Fibroblast of skin of left quadriceps (primary cell): ENCODE measurements at regions not wholly inside any gene's neighbourhood (a gene's known extent, or its start where the extent isn't known, plus 50 kb on each side); places are given as distances from the start of the nearest gene placed in this dataset.
"Not testable (repeated sequence)": the region's sequence is repeated elsewhere in the genome, so short reads cannot be mapped to it uniquely, and the experiment has no call there.

Experiments
- DNase-seq, 2 experiments: peaks; one replicate each; pipeline ENCODE4 v3.0.0-alpha.2; 2013; ENCODE audit warnings: low read depth in 2 of 2

GRCh38 chr10:29208845-29209244 lies 80.0 kb upstream of the LYZL1 start:
- DNase-seq: no peak

- no peak for DNase-seq
Measured at GRCh38 chr10:29209830-29210229, 79.0 kb upstream of the LYZL1 start.

GRCh38 chr10:29210266-29210868 lies 78.5 kb upstream of the LYZL1 start:
- no peak for DNase-seq

- DNase-seq: no peak
Measured at GRCh38 chr10:29212597-29212996, 76.3 kb upstream of the LYZL1 start.

GRCh38 chr10:29214551-29214950 lies 74.3 kb upstream of the LYZL1 start:
- DNase-seq: no peak

- DNase-seq: no peak
Measured at GRCh38 chr10:29217292-29217738, 71.6 kb upstream of the LYZL1 start.

- no peak for DNase-seq
Measured at GRCh38 chr10:29223326-29223725, 65.5 kb upstream of the LYZL1 start.

GRCh38 chr10:29224631-29225030 lies 64.2 kb upstream of the LYZL1 start:
- no peak for DNase-seq

GRCh38 chr10:29227201-29227600 lies 61.7 kb upstream of the LYZL1 start:
- no peak for DNase-seq

GRCh38 chr10:29228562-29228961 lies 60.3 kb upstream of the LYZL1 start:
- no peak for DNase-seq

- DNase-seq: no peak
Measured at GRCh38 chr10:29229258-29229705, 59.6 kb upstream of the LYZL1 start.

- DNase-seq: not testable (repeated sequence)
Measured at GRCh38 chr10:29236910-29237309, 52.0 kb upstream of the LYZL1 start.

GRCh38 chr10:29237786-29238185 lies 51.1 kb upstream of the LYZL1 start:
- no peak for DNase-seq

- no peak for DNase-seq
Measured at GRCh38 chr10:29238523-29239135, 50.2 kb upstream of the LYZL1 start.
